ENCODE measurements at regions not wholly inside any gene's neighbourhood (a gene's known extent, or its start where the extent isn't known, plus 50 kb on each side); places are given as distances from the start of the nearest gene placed in this dataset.
"Not testable (repeated sequence)": the region's sequence is repeated elsewhere in the genome, so short reads cannot be mapped to it uniquely, and the experiment has no call there.

GRCh38 chr2:35454966-35455638 lies 900.5 kb upstream of the CRIM1 start:
- no peak overlapping the region for H3K4me3 ChIP-seq (ENCODE audit: control insufficient read depth, low read depth, low read length)
- no peak for DNase-seq (ENCODE audit: low read depth)
- TF ChIP-seq CTCF (IDR thresholded peaks at IDR 0.05; ENCODE audit: control insufficient read depth, insufficient read depth, low read depth, low read length, missing control alignments) = no peak

GRCh38 chr2:35447821-35448220 lies 907.8 kb upstream of the CRIM1 start:
- no peak for DNase-seq (ENCODE audit: low read depth)
- no peak for TF ChIP-seq CTCF (IDR thresholded peaks at IDR 0.05; ENCODE audit: control insufficient read depth, insufficient read depth, low read depth, low read length, missing control alignments)
- H3K4me3 ChIP-seq (ENCODE audit: control insufficient read depth, low read depth, low read length) = no peak overlapping the region

- no peak for TF ChIP-seq CTCF (IDR thresholded peaks at IDR 0.05; ENCODE audit: control insufficient read depth, insufficient read depth, low read depth, low read length, missing control alignments)
- no peak overlapping the region for H3K4me3 ChIP-seq (ENCODE audit: control insufficient read depth, low read depth, low read length)
- DNase-seq (ENCODE audit: low read depth) = no peak
Observed at GRCh38 chr2:35447215-35447614, 908.4 kb upstream of the CRIM1 start.

GRCh38 chr2:35443087-35443486 lies 912.5 kb upstream of the CRIM1 start:
- no peak for TF ChIP-seq CTCF (IDR thresholded peaks at IDR 0.05; ENCODE audit: control insufficient read depth, insufficient read depth, low read depth, low read length, missing control alignments)
- no peak overlapping the region for H3K4me3 ChIP-seq (ENCODE audit: control insufficient read depth, low read depth, low read length)
- no peak for DNase-seq (ENCODE audit: low read depth)

- not testable (repeated sequence) for DNase-seq (ENCODE audit: low read depth); H3K4me3 ChIP-seq (ENCODE audit: control insufficient read depth, low read depth, low read length)
Observed at GRCh38 chr2:35441575-35441974, 914.0 kb upstream of the CRIM1 start.

- H3K4me3 ChIP-seq (ENCODE audit: control insufficient read depth, low read depth, low read length); DNase-seq (ENCODE audit: low read depth): not testable (repeated sequence)
Observed at GRCh38 chr2:35440308-35440707, 915.3 kb upstream of the CRIM1 start.

- not testable (repeated sequence) for H3K4me3 ChIP-seq (ENCODE audit: control insufficient read depth, low read depth, low read length)
Observed at GRCh38 chr2:35436893-35437292, 918.7 kb upstream of the CRIM1 start.

GRCh38 chr2:35428548-35428947 lies 927.0 kb upstream of the CRIM1 start:
- peak; percentile 29 for TF ChIP-seq CTCF (IDR thresholded peaks at IDR 0.05; ENCODE audit: control insufficient read depth, insufficient read depth, low read depth, low read length, missing control alignments)
- no peak for DNase-seq (ENCODE audit: low read depth)
- no peak overlapping the region for H3K4me3 ChIP-seq (ENCODE audit: control insufficient read depth, low read depth, low read length)

More at GRCh38 chr2:35436893-35437292, 918.7 kb upstream of the CRIM1 start:
- DNase-seq (ENCODE audit: low read depth) = not testable (repeated sequence)
